ENCODE measurements at regions not wholly inside any gene's neighbourhood (a gene's known extent, or its start where the extent isn't known, plus 50 kb on each side); places are given as distances from the start of the nearest gene placed in this dataset.

DNA sequence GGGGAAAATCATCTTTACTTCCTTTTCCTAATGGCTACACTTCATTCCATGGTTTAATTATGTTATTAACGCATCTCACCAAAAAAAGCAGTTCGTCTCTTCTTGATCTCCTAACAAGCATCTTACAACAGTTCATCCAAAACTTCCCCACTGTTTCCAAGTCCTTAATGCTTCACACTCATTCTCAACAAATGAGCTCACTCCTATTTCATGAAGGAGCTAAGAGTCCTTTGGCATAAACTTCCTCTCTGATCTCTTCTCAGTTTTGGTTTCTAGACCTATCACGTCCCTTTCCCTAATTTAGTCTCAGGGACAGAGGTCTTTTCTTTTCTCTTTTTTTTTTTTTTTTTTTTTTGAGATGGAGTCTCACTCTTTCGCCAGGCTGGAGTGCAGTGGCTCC lies 205.9 kb upstream of the SLC39A10 start:
- 90% methylated on average over 2 of the region's 4 CpGs for WGBS (ENCODE audit: insufficient coverage)
- ATAC-seq (replicated peaks in 1 of 4) = no peak

DNA sequence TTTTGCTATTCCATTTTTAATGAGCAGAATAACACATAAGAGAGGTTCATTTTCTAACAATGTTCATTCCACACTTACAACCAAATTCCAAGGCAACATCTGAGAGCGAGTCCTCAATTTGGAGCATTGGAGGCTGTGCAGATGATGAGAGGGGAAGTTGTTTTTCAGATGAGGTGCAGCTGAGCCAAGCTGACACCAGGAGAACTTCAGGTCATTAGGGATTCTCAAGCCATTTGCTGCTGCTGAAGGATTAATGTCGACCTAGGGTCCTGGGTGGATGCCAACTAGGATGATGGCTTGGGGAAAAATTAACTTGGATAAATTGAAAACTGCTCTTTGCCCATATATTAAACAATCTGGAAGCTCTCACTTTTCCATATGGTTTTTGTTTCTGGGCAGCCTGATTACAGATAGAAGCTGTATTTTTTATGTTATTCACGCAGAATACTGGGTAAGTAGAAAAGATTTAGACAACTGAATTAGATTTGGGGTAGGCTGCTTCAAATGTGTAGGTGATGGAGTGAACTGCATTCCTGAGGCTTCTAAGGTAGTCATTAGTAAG lies 206.4 kb upstream of the SLC39A10 start:
- ChIA-PET POLR2A (no interaction called here), CTCF (no interaction called here)
- peaks cover 7 to 8% (median 7%) of the 10 kb centered on the region in 3 donors for H3K4me1 Mint-ChIP-seq
- Histone ChIP-seq H3K4me3 (ENCODE audit: control insufficient read depth in 1 of 2, extremely low read depth in 1 of 2, low read length in 1 of 2) (no peak overlapping the region), H3K4me1 (ENCODE audit: control insufficient read depth in 1 of 2, extremely low read depth in 1 of 2, insufficient read depth in 2 of 2, low read length in 2 of 2) (no peaks in the 10 kb centered on the region), H3K36me3 (ENCODE audit: control insufficient read depth in 2 of 2, extremely low read depth in 1 of 2, insufficient read depth in 1 of 2, low read length in 1 of 2) (no peaks in the 10 kb centered on the region), H3K27ac (ENCODE audit: low read length) (no peak overlapping the region), H3K27me3 (replicated peaks in 1 of 2; ENCODE audit: control insufficient read depth in 2 of 2, extremely low read depth in 1 of 2, insufficient read depth in 2 of 2, low read length in 1 of 2) (no peaks in the 10 kb centered on the region), H3K9me3 (no peaks in the 10 kb centered on the region)
- DNase-seq (no peak), ATAC-seq (replicated peaks in 1 of 4) (no peak)
- H3K9me3 Mint-ChIP-seq = no peaks in the 10 kb centered on the region
- WGBS (ENCODE audit: insufficient coverage) = 95% methylated on average over 2 of the region's 3 CpGs
- no peaks in the 10 kb centered on the region for H3K27me3 Mint-ChIP-seq
- no peak overlapping the region for H3K4me3 Mint-ChIP-seq
- H3K27ac Mint-ChIP-seq = no peak overlapping the region
- H3K36me3 Mint-ChIP-seq = no peaks in the 10 kb centered on the region

More for the DNA sequence above, 205.9 kb upstream of the SLC39A10 start:
- Mint-ChIP-seq H3K36me3 (no peaks in the 10 kb centered on the region), H3K27me3 (no peaks in the 10 kb centered on the region), H3K27ac (no peak overlapping the region), H3K4me3 (no peak overlapping the region), H3K9me3 (no peaks in the 10 kb centered on the region), H3K4me1 (peaks cover 7 to 8% (median 7%) of the 10 kb centered on the region in 3 donors)
- no peaks in the 10 kb centered on the region for H3K27me3 ChIP-seq (replicated peaks in 1 of 2; ENCODE audit: control insufficient read depth in 2 of 2, extremely low read depth in 1 of 2, insufficient read depth in 2 of 2, low read length in 1 of 2)
- no peak for DNase-seq
- CTCF ChIA-PET = interaction anchor here in 1 of 2 donors (0.6 kb wide), 1 partner anchor 125 kb away, joined by 5 read pairs; no protein-coding TSS in a partner anchor
- H3K36me3 ChIP-seq (ENCODE audit: control insufficient read depth in 2 of 2, extremely low read depth in 1 of 2, insufficient read depth in 1 of 2, low read length in 1 of 2) = no peaks in the 10 kb centered on the region
- no peaks in the 10 kb centered on the region for H3K9me3 ChIP-seq
- H3K27ac ChIP-seq (ENCODE audit: low read length) = no peak overlapping the region
- POLR2A ChIA-PET = no interaction called here
- no peak overlapping the region for H3K4me3 ChIP-seq (ENCODE audit: control insufficient read depth in 1 of 2, extremely low read depth in 1 of 2, low read length in 1 of 2)
- no peaks in the 10 kb centered on the region for H3K4me1 ChIP-seq (ENCODE audit: control insufficient read depth in 1 of 2, extremely low read depth in 1 of 2, insufficient read depth in 2 of 2, low read length in 2 of 2)

DNA sequence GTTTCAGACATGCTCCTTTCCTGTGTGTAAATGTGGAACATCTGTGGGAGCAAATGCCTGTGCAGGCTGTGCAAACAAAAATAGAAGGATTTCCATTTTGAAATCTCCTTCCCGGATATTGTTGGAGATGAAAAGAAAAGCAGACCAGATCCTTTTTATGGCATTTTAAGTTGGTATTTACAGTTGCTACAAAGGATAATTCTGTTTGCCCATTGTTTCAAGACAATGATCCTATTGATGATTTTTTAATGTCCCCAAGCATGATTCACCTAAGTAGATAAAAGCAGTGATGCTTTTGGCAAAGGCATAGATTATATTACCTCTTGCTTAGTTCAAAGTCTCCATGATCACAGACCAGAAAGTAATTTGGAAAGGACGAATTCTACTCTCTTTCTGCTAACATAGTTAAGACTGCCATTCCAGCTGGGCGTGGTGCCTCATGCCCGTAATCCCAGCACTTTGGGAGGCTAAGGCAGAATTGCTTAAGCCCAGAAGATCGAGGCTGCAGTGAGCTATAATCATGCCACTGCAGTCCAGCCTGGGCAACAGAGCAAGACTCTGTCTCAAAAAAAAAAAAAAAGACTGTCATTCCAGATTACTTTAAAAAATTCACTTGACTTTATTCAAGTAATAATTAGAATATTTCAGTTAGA lies 209.6 kb upstream of the SLC39A10 start:
- Mint-ChIP-seq H3K9me3 (peaks cover 5 to 11% (median 10%) of the 10 kb centered on the region in 3 donors), H3K36me3 (peaks cover 5% of the 10 kb centered on the region), H3K4me1 (no peaks in the 10 kb centered on the region), H3K27me3 (no peaks in the 10 kb centered on the region), H3K27ac (no peak overlapping the region), H3K4me3 (no peak overlapping the region)
- Histone ChIP-seq H3K4me3 (ENCODE audit: control insufficient read depth in 1 of 2, extremely low read depth in 1 of 2, low read length in 1 of 2) (no peak overlapping the region), H3K27ac (ENCODE audit: low read length) (no peak overlapping the region), H3K9me3 (no peaks in the 10 kb centered on the region), H3K4me1 (ENCODE audit: control insufficient read depth in 1 of 2, extremely low read depth in 1 of 2, insufficient read depth in 2 of 2, low read length in 2 of 2) (no peaks in the 10 kb centered on the region), H3K36me3 (ENCODE audit: control insufficient read depth in 2 of 2, extremely low read depth in 1 of 2, insufficient read depth in 1 of 2, low read length in 1 of 2) (no peaks in the 10 kb centered on the region), H3K27me3 (replicated peaks in 1 of 2; ENCODE audit: control insufficient read depth in 2 of 2, extremely low read depth in 1 of 2, insufficient read depth in 2 of 2, low read length in 1 of 2) (no peaks in the 10 kb centered on the region)
- ATAC-seq (replicated peaks in 1 of 4) (no peak), DNase-seq (no peak)
- POLR2A ChIA-PET = interaction anchor here in 1 of 2 donors (0.5 kb wide), 1 partner anchor 66 kb away, joined by 3 read pairs; no protein-coding TSS in a partner anchor
- 89% methylated on average over 3 of the region's 5 CpGs for WGBS (ENCODE audit: insufficient coverage)
- CTCF ChIA-PET = no interaction called here

DNA sequence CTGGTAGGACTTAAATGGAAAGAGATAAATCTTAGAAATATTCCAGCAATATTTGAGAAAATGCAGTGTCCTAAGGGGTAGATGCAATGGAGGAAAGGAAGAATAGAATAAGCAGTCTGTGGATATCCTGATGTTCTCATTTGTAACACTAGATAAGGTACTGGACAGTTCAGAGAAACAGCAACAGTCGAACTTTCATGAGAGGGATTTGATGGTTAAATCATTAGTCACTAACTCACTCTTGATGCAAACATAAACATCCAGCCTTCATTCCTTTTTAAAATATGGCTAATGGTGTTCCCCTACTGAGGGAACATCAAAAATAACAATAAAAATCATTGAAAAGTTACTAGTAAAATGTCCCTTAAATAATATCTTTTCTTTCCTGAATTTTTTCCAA lies 211.4 kb upstream of the SLC39A10 start:
- peaks cover 0 to 2% of the 10 kb centered on the region in 2 experiments for H3K27me3 ChIP-seq (replicated peaks in 1 of 2; ENCODE audit: control insufficient read depth in 2 of 2, extremely low read depth in 1 of 2, insufficient read depth in 2 of 2, low read length in 1 of 2)
- no peak overlapping the region for H3K4me3 ChIP-seq (ENCODE audit: control insufficient read depth in 1 of 2, extremely low read depth in 1 of 2, low read length in 1 of 2)
- H3K4me1 ChIP-seq (ENCODE audit: control insufficient read depth in 1 of 2, extremely low read depth in 1 of 2, insufficient read depth in 2 of 2, low read length in 2 of 2) = no peaks in the 10 kb centered on the region
- no peaks in the 10 kb centered on the region for H3K36me3 ChIP-seq (ENCODE audit: control insufficient read depth in 2 of 2, extremely low read depth in 1 of 2, insufficient read depth in 1 of 2, low read length in 1 of 2)
- no peak overlapping the region for H3K27ac ChIP-seq (ENCODE audit: low read length)
- H3K27ac Mint-ChIP-seq = no peak overlapping the region
- peaks cover 16 to 29% (median 20%) of the 10 kb centered on the region in 3 donors for H3K9me3 Mint-ChIP-seq
- H3K36me3 Mint-ChIP-seq = peaks cover 19% of the 10 kb centered on the region
- no peaks in the 10 kb centered on the region for H3K4me1 Mint-ChIP-seq
- ATAC-seq (replicated peaks in 1 of 4) = no peak
- no peak overlapping the region for H3K4me3 Mint-ChIP-seq
- POLR2A ChIA-PET = no interaction called here
- WGBS (ENCODE audit: insufficient coverage) = no CpG with 5 or more reads among the region's 1 CpG
- DNase-seq = no peak
- H3K27me3 Mint-ChIP-seq = no peaks in the 10 kb centered on the region
- CTCF ChIA-PET = no interaction called here
- H3K9me3 ChIP-seq = peaks cover 4% of the 10 kb centered on the region

DNA sequence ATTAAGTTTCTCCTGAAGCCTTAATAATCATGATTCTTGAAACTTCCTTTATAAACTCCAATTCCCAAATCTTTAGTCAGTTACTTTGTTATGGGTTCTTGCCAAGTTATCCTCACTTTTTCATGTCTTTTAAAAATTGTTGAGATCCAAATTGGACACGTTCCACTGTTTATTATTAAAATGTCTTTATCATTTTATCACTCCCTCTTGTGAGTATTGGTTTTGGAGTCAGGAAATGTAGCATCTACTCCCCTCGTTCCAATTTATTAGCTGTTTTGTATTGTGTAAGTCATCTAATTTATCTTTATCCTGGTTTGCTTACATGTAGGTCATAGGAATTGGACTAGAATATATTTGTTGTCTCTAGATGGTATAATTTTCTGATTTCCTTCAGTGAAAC lies 213.1 kb upstream of the SLC39A10 start:
- H3K36me3 Mint-ChIP-seq = peaks cover 22% of the 10 kb centered on the region
- CTCF ChIA-PET = no interaction called here

DNA sequence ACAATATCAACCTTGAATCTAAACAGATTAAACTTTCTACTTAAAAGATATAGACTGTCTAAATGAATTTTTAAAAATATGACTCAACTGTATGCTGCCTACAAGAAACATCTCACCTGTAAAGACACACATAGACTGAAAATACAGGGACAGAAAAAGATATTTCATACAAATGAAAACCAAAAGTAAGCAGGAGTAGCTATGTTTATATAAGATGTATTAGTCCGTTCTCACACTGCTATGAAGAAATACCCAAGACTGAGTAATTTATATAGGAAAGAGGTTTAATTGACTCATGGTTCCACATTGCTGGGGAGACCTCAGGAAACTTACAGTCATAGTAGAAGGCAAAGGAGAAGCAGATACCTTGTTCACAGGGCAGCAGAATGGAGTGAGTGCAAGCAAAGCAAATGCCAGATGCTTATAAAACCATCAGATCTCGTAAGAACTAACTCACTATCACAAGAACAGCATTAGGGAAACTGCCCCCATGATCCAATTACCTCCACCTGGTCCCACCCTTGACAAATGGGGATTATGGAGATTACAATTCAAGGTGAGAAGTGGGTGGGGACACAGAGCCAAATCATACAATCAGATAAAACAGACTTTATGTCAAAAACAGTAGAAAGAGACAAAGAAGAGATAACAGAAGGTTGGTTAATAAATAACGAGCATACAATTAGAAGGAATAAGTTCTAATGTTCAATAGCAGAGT lies 214.4 kb upstream of the SLC39A10 start:
- no peak for ATAC-seq (replicated peaks in 1 of 4)
- H3K4me3 Mint-ChIP-seq = no peak overlapping the region

More for the DNA sequence above, 213.1 kb upstream of the SLC39A10 start:
- H3K27me3 Mint-ChIP-seq = no peaks in the 10 kb centered on the region
- H3K27ac ChIP-seq (ENCODE audit: low read length) = no peak overlapping the region
- POLR2A ChIA-PET = no interaction called here
- WGBS (ENCODE audit: insufficient coverage) = no CpG with 5 or more reads among the region's 2 CpGs
- H3K27ac Mint-ChIP-seq = no peak overlapping the region
- H3K4me3 Mint-ChIP-seq = no peak overlapping the region
- H3K4me1 ChIP-seq (ENCODE audit: control insufficient read depth in 1 of 2, extremely low read depth in 1 of 2, insufficient read depth in 2 of 2, low read length in 2 of 2) = no peaks in the 10 kb centered on the region
- no peaks in the 10 kb centered on the region for H3K36me3 ChIP-seq (ENCODE audit: control insufficient read depth in 2 of 2, extremely low read depth in 1 of 2, insufficient read depth in 1 of 2, low read length in 1 of 2)
- peaks cover 0 to 8% of the 10 kb centered on the region in 2 experiments for H3K27me3 ChIP-seq (replicated peaks in 1 of 2; ENCODE audit: control insufficient read depth in 2 of 2, extremely low read depth in 1 of 2, insufficient read depth in 2 of 2, low read length in 1 of 2)
- no peak for ATAC-seq (replicated peaks in 1 of 4)
- no peaks in the 10 kb centered on the region for H3K4me1 Mint-ChIP-seq
- peaks cover 4% of the 10 kb centered on the region for H3K9me3 ChIP-seq
- no peak overlapping the region for H3K4me3 ChIP-seq (ENCODE audit: control insufficient read depth in 1 of 2, extremely low read depth in 1 of 2, low read length in 1 of 2)
- H3K9me3 Mint-ChIP-seq = peaks cover 17 to 29% (median 20%) of the 10 kb centered on the region in 3 donors
- no peak for DNase-seq

More for the DNA sequence above, 214.4 kb upstream of the SLC39A10 start:
- no peak for DNase-seq
- Histone ChIP-seq H3K4me3 (ENCODE audit: control insufficient read depth in 1 of 2, extremely low read depth in 1 of 2, low read length in 1 of 2) (no peak overlapping the region), H3K4me1 (ENCODE audit: control insufficient read depth in 1 of 2, extremely low read depth in 1 of 2, insufficient read depth in 2 of 2, low read length in 2 of 2) (no peaks in the 10 kb centered on the region), H3K36me3 (ENCODE audit: control insufficient read depth in 2 of 2, extremely low read depth in 1 of 2, insufficient read depth in 1 of 2, low read length in 1 of 2) (no peaks in the 10 kb centered on the region), H3K9me3 (peaks cover 4% of the 10 kb centered on the region), H3K27ac (ENCODE audit: low read length) (no peak overlapping the region), H3K27me3 (replicated peaks in 1 of 2; ENCODE audit: control insufficient read depth in 2 of 2, extremely low read depth in 1 of 2, insufficient read depth in 2 of 2, low read length in 1 of 2) (peaks cover 0 to 8% of the 10 kb centered on the region in 2 experiments)
- ChIA-PET CTCF (no interaction called here), POLR2A (no interaction called here)
- H3K27me3 Mint-ChIP-seq = no peaks in the 10 kb centered on the region
- no peaks in the 10 kb centered on the region for H3K4me1 Mint-ChIP-seq
- no CpG with 5 or more reads among the region's 3 CpGs for WGBS (ENCODE audit: insufficient coverage)
- no peak overlapping the region for H3K27ac Mint-ChIP-seq
- H3K9me3 Mint-ChIP-seq = peaks cover 17 to 33% (median 20%) of the 10 kb centered on the region in 3 donors
- peaks cover 22% of the 10 kb centered on the region for H3K36me3 Mint-ChIP-seq

Measured in T-cell (primary cell).